Osteoblast (primary cell): ENCODE measurements at regions not wholly inside any gene's neighbourhood (a gene's known extent, or its start where the extent isn't known, plus 50 kb on each side); places are given as distances from the start of the nearest gene placed in this dataset.

Experiments
- DNase-seq: peaks from one replicate; pipeline ENCODE4 v3.0.0; 2011; ENCODE audit warnings: low spot score, mixed read lengths; ENCODE audit not compliant: insufficient read length; ENCODE audit errors: missing footprints
- H2AFZ ChIP-seq: 2 replicates; pipeline ENCODE4 v1.6.0; 2011; ENCODE audit warnings: mild to moderate bottlenecking, low read length
- H3K27ac ChIP-seq: 2 replicates; pipeline ENCODE4 v1.5.1; 2011; ENCODE audit warnings: mild to moderate bottlenecking, low read depth, low read length, moderate library complexity
- H3K27me3 ChIP-seq: 2 replicates; pipeline ENCODE4 v1.6.0; 2012; ENCODE audit warnings: mild to moderate bottlenecking, control low read depth, inconsistent platforms, low read length, moderate library complexity; ENCODE audit not compliant: insufficient read depth
- H3K36me3 ChIP-seq: 2 replicates; pipeline ENCODE4 v1.5.1; 2011; ENCODE audit warnings: mild to moderate bottlenecking, low read length, control low read depth, moderate library complexity; ENCODE audit not compliant: insufficient read depth
- H3K4me1 ChIP-seq: 2 replicates; pipeline ENCODE4 v1.5.1; 2011; ENCODE audit warnings: mild to moderate bottlenecking, low read length, control low read depth, moderate library complexity; ENCODE audit not compliant: insufficient read depth
- H3K4me2 ChIP-seq: 2 replicates; pipeline ENCODE4 v1.6.0; 2011; ENCODE audit warnings: mild to moderate bottlenecking, low read length; ENCODE audit not compliant: insufficient read depth
- H3K4me3 ChIP-seq: fragments of 200-600 bp; sonication (generic); 3 replicates; pipeline ENCODE4 v1.5.1; 2012; ENCODE audit warnings: mild to moderate bottlenecking, low read length, inconsistent platforms; ENCODE audit not compliant: insufficient read depth
- H3K79me2 ChIP-seq: 2 replicates; pipeline ENCODE4 v1.6.0; 2012; ENCODE audit warnings: mild to moderate bottlenecking, low read length, control low read depth, inconsistent platforms; ENCODE audit not compliant: insufficient read depth
- H3K9me3 ChIP-seq: 2 replicates; pipeline ENCODE4 v1.5.1; 2011; ENCODE audit warnings: low read depth, low read length, control low read depth
- H4K20me1 ChIP-seq: 2 replicates; pipeline ENCODE4 v1.6.0; 2012; ENCODE audit warnings: mild to moderate bottlenecking, low read length, control low read depth; ENCODE audit not compliant: insufficient read depth
- TF ChIP-seq, protein P1 (sequence below): IDR thresholded peaks from 2 replicates; pipeline ENCODE4 v1.5.1; 2011; ENCODE audit warnings: mild to moderate bottlenecking, low read depth, low read length, moderate library complexity; ENCODE audit errors: extremely low read depth

DNA sequence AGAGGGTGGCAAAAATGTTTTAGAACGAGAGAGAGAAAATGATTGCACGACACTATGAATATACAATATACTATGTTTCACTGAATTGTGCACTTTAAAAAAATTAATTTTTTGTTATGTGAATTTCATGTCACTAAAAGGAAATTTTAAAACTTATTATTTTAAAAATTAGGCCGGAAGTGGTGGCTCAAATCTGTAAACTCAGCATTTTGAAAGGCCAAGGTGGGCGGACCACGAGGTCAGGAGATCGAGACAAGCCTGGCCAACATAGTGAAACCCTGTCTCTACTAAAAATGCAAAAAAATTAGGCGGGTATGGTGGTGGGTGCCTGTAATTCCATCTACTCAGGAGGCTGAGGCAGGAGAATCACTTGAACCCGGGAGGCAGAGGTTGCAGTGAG is 642.5 kb downstream of the XPNPEP1 start:
- no peak for DNase-seq
- TF ChIP-seq, protein P1, sequence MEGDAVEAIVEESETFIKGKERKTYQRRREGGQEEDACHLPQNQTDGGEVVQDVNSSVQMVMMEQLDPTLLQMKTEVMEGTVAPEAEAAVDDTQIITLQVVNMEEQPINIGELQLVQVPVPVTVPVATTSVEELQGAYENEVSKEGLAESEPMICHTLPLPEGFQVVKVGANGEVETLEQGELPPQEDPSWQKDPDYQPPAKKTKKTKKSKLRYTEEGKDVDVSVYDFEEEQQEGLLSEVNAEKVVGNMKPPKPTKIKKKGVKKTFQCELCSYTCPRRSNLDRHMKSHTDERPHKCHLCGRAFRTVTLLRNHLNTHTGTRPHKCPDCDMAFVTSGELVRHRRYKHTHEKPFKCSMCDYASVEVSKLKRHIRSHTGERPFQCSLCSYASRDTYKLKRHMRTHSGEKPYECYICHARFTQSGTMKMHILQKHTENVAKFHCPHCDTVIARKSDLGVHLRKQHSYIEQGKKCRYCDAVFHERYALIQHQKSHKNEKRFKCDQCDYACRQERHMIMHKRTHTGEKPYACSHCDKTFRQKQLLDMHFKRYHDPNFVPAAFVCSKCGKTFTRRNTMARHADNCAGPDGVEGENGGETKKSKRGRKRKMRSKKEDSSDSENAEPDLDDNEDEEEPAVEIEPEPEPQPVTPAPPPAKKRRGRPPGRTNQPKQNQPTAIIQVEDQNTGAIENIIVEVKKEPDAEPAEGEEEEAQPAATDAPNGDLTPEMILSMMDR: no peak
- H3K4me1 ChIP-seq: no peaks in the 10 kb centered on the region

DNA sequence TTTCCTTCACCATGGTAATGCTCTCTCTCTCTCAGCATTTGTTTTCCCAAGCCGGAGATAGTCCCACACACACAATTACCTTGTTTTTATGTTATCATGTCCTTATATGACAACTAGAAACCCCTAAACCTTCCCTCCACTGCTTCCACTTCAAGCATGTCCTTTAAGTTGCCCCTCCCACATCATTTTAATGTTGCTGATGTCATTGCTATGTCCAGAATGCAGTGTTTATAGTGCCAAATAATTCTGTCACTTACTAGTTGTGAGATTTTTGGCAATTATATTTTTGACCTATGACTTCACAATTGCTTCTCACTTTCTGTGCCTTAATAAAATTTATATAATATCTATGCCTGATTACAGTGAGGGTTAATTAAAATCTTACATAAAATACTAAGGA is 645.9 kb downstream of the XPNPEP1 start:
- Histone ChIP-seq H3K36me3 (no peaks in the 10 kb centered on the region), H3K79me2 (no peaks in the 10 kb centered on the region), H2AFZ (no peak overlapping the region), H3K9me3 (no peaks in the 10 kb centered on the region), H3K4me1 (no peaks in the 10 kb centered on the region), H3K4me2 (no peak overlapping the region), H3K27ac (no peak overlapping the region), H4K20me1 (no peaks in the 10 kb centered on the region), H3K27me3 (no peaks in the 10 kb centered on the region), H3K4me3 (no peak overlapping the region)
- TF ChIP-seq, protein P1: no peak
- peak; percentile 13 for DNase-seq

More for the DNA sequence above, 642.5 kb downstream of the XPNPEP1 start:
- no peaks in the 10 kb centered on the region for H3K79me2 ChIP-seq
- H2AFZ ChIP-seq: no peak overlapping the region
- H3K4me2 ChIP-seq: no peak overlapping the region
- H3K9me3 ChIP-seq: peaks cover 2% of the 10 kb centered on the region
- no peak overlapping the region for H3K4me3 ChIP-seq
- H4K20me1 ChIP-seq: no peaks in the 10 kb centered on the region
- no peaks in the 10 kb centered on the region for H3K36me3 ChIP-seq
- H3K27ac ChIP-seq: no peak overlapping the region
- no peaks in the 10 kb centered on the region for H3K27me3 ChIP-seq

DNA sequence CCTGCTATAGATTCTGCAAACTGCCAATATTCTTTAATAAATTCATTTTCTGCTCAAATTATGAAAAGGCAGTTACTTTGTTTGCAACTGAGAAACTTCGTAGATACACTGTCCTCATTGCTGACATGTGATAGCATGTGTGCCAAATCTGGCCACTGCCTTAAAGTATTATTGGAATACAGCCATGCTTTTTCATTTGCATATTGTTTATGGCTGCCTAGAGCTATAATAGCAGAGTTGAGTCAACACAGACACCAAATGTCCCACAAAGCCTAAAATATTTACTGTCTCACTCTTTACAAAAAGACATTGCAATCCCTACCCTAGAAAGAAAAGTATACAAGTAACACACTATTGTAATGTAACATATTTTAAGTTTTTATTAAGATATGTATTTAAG is 647.4 kb downstream of the XPNPEP1 start:
- Histone ChIP-seq H4K20me1 (no peaks in the 10 kb centered on the region), H3K4me3 (no peak overlapping the region), H3K4me1 (no peaks in the 10 kb centered on the region), H3K79me2 (no peaks in the 10 kb centered on the region), H3K4me2 (no peak overlapping the region), H3K27me3 (no peaks in the 10 kb centered on the region), H3K9me3 (no peaks in the 10 kb centered on the region), H3K27ac (no peak overlapping the region), H2AFZ (no peak overlapping the region), H3K36me3 (no peaks in the 10 kb centered on the region)
- TF ChIP-seq, protein P1: no peak
- DNase-seq: no peak

DNA sequence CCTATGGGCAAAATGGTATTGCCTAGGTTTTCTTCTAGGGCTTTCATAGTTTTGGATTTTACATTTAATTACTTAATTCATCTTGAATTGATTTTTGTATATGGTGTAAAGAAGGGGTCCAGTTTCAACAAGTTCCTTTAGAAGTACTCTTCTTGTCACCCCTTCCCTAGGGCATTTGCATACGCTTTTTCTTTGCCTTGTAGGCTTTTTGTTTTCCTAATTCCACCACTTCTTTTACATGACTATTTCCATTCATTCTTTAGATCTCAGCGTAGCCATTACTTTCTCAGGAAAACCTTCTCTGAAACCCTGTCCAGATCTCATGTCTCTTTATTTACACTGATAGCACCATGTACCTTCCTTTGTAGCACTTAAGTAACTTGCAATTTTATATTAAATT is 648.6 kb downstream of the XPNPEP1 start:
- TF ChIP-seq, protein P1: no peak
- Histone ChIP-seq H3K79me2 (no peaks in the 10 kb centered on the region), H3K9me3 (no peaks in the 10 kb centered on the region), H3K4me2 (no peak overlapping the region), H3K4me3 (no peak overlapping the region), H3K36me3 (no peaks in the 10 kb centered on the region), H2AFZ (no peak overlapping the region), H3K27me3 (no peaks in the 10 kb centered on the region), H3K4me1 (no peaks in the 10 kb centered on the region), H4K20me1 (no peaks in the 10 kb centered on the region), H3K27ac (no peak overlapping the region)
- DNase-seq: no peak
